Renal cortical epithelial cell (primary cell): ENCODE measurements at regions not wholly inside any gene's neighbourhood (a gene's known extent, or its start where the extent isn't known, plus 50 kb on each side); places are given as distances from the start of the nearest gene placed in this dataset.
"Not testable (repeated sequence)": the region's sequence is repeated elsewhere in the genome, so short reads cannot be mapped to it uniquely, and the experiment has no call there.

Experiments
- DNase-seq: peaks from one replicate; pipeline ENCODE4 v3.0.0-alpha.2; 2011; ENCODE audit warnings: low read depth

- no peak for DNase-seq
These were observed 295.6 kb downstream of the PTPRC start for GRCh38 chr1:198934426-198934825.

GRCh38 chr1:198934901-198935305 is 296.1 kb downstream of the PTPRC start:
- DNase-seq = no peak

- DNase-seq = peak; percentile 96
These were observed 296.6 kb downstream of the PTPRC start for GRCh38 chr1:198935306-198935921.

- peak; percentile 40 for DNase-seq
These were observed 297.7 kb downstream of the PTPRC start for GRCh38 chr1:198936371-198937083.

- peak; percentile 97 for DNase-seq
These were observed 298.6 kb downstream of the PTPRC start for GRCh38 chr1:198937231-198938031.

GRCh38 chr1:198939286-198939685 is 300.4 kb downstream of the PTPRC start:
- DNase-seq = no peak

GRCh38 chr1:198939956-198940355 is 301.1 kb downstream of the PTPRC start:
- DNase-seq = no peak

- DNase-seq = no peak
These were observed 303.6 kb downstream of the PTPRC start for GRCh38 chr1:198942466-198942865.

- no peak for DNase-seq
These were observed 304.8 kb downstream of the PTPRC start for GRCh38 chr1:198943484-198944187.

GRCh38 chr1:198947456-198947855 is 308.6 kb downstream of the PTPRC start:
- no peak for DNase-seq

- DNase-seq = no peak
These were observed 310.2 kb downstream of the PTPRC start for GRCh38 chr1:198948895-198949659.

- DNase-seq = no peak
These were observed 311.2 kb downstream of the PTPRC start for GRCh38 chr1:198950036-198950435.

GRCh38 chr1:198955085-198955484 is 316.2 kb downstream of the PTPRC start:
- no peak for DNase-seq

- DNase-seq = no peak
These were observed 318.2 kb downstream of the PTPRC start for GRCh38 chr1:198957044-198957443.

- DNase-seq = no peak
These were observed 320.2 kb downstream of the PTPRC start for GRCh38 chr1:198959032-198959431.

GRCh38 chr1:198959676-198960075 is 320.8 kb downstream of the PTPRC start:
- DNase-seq = no peak

- DNase-seq = not testable (repeated sequence)
These were observed 325.0 kb downstream of the PTPRC start for GRCh38 chr1:198963796-198964195.

GRCh38 chr1:198966519-198966918 is 327.7 kb downstream of the PTPRC start:
- DNase-seq = no peak

- no peak for DNase-seq
These were observed 328.7 kb downstream of the PTPRC start for GRCh38 chr1:198967566-198967965.

- DNase-seq = no peak
These were observed 330.0 kb downstream of the PTPRC start for GRCh38 chr1:198968866-198969265.

- no peak for DNase-seq
These were observed 331.1 kb downstream of the PTPRC start for GRCh38 chr1:198969981-198970380.
